Jurkat, Clone E6-1 (cell line): ENCODE measurements at regions not wholly inside any gene's neighbourhood (a gene's known extent, or its start where the extent isn't known, plus 50 kb on each side); places are given as distances from the start of the nearest gene placed in this dataset.

Experiments
- DNase-seq: peaks from one replicate; pipeline ENCODE4 v3.0.0-alpha.2; 2011; ENCODE audit warnings: low read depth, low spot score
- H3K4me3 ChIP-seq: 2 replicates; pipeline ENCODE4 v1.5.1; 2011; ENCODE audit warnings: mild to moderate bottlenecking, low read length, control low read depth, moderate library complexity

- H3K4me3 ChIP-seq: no peak overlapping the region
- no peak for DNase-seq
Observed at GRCh38 chr2:196535061-196535460, 104.5 kb upstream of the CCDC150 start.

- no peak for DNase-seq
- H3K4me3 ChIP-seq: no peak overlapping the region
Observed at GRCh38 chr2:196535742-196536141, 103.8 kb upstream of the CCDC150 start.

DNA sequence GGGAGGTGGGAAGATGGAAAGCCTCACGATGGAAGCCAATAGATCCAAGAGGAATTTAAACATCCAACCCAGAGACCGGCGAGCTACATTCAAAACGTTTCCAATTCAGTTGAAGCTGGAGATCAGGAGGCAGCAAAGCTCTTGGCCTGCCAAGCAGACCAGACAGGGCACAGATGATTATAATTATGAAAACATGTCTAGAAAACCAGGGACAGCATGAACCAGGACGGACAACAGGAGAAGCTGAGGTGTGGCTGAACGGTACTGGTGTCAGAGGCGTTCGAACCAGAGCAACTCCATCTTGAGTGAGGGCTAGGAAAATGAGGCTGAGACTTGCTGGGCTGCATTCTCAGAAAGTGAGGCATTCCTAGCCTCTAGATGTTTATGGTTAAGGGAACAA, 102.2 kb upstream of the CCDC150 start:
- no peak overlapping the region for H3K4me3 ChIP-seq
- DNase-seq: no peak

DNA sequence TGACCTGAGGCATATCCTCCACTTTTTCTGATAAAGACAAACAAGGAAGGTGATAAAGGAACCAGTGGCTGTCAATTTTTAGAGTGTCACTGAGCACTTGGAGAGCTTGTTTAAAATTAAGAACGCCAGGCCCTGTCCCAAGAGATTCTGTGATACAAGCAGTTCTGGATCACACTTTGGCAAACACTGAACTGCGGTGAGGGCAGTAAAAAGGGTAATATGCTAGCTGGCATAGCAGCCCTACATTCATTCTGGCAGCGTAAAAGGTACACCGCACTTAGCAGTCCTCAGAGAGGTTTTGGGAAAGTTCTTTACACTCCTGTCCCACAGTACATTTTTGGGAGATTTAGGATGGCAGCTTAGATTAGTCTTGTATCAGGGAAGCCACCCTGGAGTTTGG, 101.3 kb upstream of the CCDC150 start:
- no peak overlapping the region for H3K4me3 ChIP-seq
- DNase-seq: no peak

DNA sequence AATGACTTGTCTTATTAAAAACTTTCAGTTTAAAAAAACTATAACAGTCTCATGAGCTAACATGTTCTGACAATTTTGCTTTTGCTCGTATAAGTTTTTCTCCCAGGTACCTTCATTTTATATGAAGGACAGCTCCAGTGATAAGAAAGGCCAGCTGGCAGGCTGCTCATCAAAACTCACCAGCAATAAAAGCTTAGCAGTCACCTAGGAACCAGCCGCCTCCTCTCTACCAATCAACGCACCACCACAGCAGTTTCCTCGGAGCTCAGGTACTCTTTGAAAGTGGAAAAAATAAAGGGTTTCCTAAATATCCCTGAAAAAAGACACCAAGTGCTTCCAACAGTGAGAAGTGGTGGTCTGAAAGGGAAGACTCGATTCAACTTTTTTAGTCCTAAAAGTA, 100.9 kb upstream of the CCDC150 start:
- no peak for DNase-seq
- H3K4me3 ChIP-seq: no peak overlapping the region

- no peak for DNase-seq
- H3K4me3 ChIP-seq: no peak overlapping the region
Observed at GRCh38 chr2:196544906-196545433, 94.5 kb upstream of the CCDC150 start.

DNA sequence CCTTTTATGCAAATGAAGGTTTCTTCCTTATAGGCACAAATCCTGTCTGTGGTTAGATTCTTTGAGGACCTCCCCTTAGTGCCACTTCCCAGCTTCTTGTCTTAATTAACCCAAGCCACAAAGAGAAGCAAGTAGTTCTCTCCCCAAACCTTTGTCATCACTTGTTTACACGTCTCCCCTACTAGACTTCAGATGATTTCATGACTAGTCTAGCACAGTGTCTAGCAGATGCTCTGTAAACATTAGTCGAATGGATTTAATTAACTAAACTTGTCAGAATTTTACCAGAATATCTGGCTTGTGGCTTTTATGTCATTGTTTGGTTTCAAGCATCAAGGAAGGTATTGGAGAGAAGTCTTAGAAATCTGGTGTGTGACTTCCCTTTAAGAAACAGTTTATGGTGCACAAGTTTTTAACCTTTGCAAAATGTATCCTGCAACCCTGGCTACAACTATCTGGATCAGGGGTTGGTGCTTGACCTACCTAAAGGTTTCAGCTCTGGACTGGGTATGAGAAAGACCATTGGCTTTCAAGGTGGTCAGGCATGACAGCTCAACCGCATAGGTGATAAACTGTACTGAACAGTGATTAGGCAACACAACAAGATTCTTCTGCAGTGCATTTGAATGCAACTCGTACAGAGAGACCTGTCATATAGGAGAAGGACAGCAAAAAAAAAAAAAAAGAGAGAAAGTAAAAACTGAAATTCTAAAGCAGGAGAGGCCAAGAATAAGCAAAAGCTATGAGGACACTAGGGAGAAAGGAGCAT, 93.2 kb upstream of the CCDC150 start:
- no peak for DNase-seq

GRCh38 chr2:196549052-196549451, 90.5 kb upstream of the CCDC150 start:
- no peak overlapping the region for H3K4me3 ChIP-seq
- DNase-seq: no peak

More for the DNA sequence above, 93.2 kb upstream of the CCDC150 start:
- no peak overlapping the region for H3K4me3 ChIP-seq

- DNase-seq: no peak
- H3K4me3 ChIP-seq: no peak overlapping the region
Observed at GRCh38 chr2:196551014-196551413, 88.5 kb upstream of the CCDC150 start.

DNA sequence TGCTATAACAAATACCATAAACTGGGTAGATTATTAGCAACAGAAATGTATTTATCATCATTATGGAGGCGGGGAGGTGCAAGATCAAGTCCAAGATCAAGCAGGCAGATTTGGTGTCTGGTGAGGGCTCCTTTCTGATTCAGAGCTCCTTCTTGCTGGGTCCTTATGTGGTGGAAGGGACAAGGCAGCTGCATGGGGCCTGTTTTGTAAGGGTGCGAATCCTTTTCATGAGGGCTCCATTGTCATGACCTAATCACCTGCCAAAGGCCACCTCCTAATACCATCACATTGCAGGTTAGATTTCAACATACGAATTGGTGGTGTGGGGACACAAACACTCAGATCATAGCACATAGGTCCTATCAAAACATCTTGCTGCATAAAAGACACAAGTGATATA, 84.4 kb upstream of the CCDC150 start:
- no peak for DNase-seq
- H3K4me3 ChIP-seq: no peak overlapping the region

GRCh38 chr2:196555726-196556125, 83.8 kb upstream of the CCDC150 start:
- DNase-seq: no peak
- no peak overlapping the region for H3K4me3 ChIP-seq

DNA sequence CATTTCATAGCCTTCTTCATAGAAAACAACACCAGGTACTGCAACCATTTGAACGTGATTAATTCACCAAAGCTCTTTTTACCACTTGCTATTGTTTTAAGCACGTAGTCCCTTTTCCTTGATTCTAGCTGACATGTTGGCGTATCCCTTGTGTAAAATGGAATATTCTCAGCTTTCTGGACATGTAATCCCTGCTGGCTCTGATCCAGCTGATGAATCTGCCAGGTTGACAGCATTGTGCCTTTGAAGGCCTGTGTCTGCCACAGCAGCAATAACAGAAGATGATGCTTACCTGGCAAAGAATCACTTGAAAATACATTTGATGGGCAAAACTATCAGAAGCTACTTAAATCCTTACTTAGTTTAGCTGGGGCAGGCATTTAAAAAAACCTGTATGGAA, 81.0 kb upstream of the CCDC150 start:
- no peak overlapping the region for H3K4me3 ChIP-seq
- DNase-seq: no peak

- no peak for DNase-seq
- no peak overlapping the region for H3K4me3 ChIP-seq
Observed at GRCh38 chr2:196563876-196564275, 75.6 kb upstream of the CCDC150 start.

- DNase-seq: no peak
- H3K4me3 ChIP-seq: no peak overlapping the region
Observed at GRCh38 chr2:196565106-196565765, 74.3 kb upstream of the CCDC150 start.

DNA sequence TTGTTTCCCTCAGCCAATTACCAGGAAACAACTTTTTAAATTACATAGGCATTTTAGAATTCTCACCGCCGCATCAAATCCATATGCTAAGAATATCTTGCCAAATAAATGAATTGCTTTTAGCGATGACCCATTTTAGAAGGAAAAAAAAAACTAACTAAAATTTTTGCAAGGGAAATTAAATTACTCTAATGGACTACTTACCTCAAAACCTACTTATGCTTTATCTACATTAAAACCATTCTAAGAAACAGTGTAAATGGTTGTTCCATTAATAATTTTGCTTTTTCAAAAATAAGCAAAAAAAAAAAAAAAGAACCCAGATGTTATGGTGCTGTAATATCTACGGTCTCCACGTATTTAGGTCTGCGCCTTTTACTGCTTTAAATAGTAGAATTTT, 73.5 kb upstream of the CCDC150 start:
- H3K4me3 ChIP-seq: no peak overlapping the region
- no peak for DNase-seq

DNA sequence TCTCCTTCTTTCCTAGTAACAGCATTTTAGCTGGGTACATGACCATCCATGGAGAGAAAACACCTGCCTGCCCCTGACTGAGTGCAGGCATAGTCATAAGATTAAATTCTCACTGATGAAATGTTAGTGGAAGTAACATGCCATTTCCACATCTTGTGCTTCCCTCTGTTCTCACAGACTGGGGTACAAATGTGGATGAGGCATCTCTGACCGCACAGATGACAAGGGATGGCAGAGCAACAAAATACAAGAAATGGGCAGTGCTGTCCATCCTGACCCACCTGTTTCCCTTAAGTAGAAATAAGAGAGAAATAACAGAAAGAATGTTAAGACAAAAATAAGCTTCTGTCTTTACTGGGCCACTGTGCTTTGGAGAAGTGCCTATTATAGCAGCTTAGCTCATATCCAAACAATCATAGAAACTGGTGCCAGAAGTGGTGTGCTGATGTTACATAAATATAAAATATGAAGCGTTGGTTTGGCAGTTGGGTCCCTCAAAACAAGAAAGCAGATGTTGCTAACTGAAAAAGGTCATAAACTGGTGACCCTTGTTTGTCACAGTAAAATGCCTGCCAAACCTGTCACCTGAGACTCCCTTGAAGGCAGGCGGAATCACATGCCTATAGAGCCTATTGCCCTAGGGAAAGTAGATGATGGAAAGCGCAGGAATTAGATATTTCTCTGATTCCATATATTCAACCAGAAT, 72.4 kb upstream of the CCDC150 start:
- H3K4me3 ChIP-seq: no peak overlapping the region
- no peak for DNase-seq

- DNase-seq: peak; percentile 44
- H3K4me3 ChIP-seq: no peak overlapping the region
Observed at GRCh38 chr2:196568506-196568905, 71.0 kb upstream of the CCDC150 start.

DNA sequence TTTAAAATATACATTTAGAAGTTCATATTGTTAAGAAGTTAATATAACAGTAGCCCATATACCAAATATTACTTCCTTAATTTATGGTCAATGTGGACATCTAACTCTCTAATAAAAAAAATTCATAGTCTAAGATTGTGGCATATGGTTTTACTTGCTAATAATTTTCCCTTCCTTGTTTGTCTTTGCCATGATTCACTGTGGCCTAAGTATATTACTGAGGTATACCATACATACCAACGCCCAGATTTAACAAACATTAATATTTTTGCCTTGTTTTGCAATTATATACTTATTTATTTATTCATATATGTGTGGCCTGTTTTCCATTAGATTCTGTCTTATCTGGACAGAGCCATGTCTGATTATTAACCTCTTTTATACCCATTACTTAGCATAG, 54.6 kb upstream of the CCDC150 start:
- no peak overlapping the region for H3K4me3 ChIP-seq
- no peak for DNase-seq

DNA sequence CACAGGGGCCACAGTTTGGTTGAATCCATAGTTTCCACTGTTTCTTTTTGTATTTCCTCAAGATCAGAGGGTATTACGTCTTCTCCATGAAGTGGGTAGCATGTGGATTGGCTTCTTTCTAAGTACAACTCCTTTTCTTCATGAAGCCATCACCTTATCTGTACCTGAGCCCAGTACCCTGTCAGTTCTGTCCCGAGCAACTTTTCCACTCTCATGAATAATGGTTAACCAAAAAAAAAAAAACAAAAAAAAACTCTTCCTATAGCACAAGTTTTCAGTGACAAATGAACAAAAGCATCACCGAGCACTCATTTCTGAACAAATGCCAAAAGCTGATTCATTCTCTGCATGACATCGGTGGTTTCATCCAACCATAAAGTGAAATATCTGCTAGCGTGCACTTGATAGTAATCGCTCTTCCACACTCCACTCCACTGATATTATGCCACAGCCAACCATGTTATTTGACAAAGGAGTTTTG, 53.0 kb upstream of the CCDC150 start:
- no peak for DNase-seq

DNA sequence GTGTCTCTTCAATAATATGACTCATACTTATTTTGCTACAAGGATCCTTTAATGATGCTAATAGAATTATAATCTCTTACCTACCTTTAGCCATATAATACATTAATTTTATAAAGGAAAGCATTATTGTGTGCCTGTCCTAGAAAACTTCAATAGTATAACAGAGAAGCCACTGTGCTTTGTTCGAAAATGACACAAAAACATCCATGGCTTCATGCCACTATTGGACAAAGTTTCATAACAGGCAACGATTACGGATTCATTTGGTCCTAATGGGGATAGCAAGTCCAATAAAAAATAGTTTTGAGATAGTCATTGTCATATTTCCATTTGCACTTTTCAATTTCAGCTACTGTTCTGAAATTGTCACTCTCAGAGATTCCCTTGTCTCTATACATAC, 52.5 kb upstream of the CCDC150 start:
- no peak for DNase-seq
- no peak overlapping the region for H3K4me3 ChIP-seq

More for the DNA sequence above, 53.0 kb upstream of the CCDC150 start:
- H3K4me3 ChIP-seq: no peak overlapping the region
